ENCODE measurements at regions not wholly inside any gene's neighbourhood (a gene's known extent, or its start where the extent isn't known, plus 50 kb on each side); places are given as distances from the start of the nearest gene placed in this dataset.

DNA sequence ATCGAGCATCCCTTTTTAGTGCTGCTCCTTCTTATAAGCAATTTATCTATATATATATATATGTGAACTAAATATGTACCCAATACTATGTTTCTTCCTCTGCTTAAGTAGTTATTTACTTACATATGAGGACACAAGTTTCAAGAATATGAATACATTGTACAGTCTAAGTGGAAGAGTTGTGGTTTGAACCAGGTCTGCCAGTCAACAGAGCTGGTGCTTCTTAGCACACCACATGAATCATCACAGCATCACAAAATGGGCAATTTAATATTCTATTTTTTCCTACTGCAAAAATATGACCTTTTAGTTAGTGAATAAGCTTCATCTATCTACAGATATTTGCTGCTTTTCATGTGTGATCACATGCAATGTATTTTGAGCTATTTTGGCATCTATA lies 64.4 kb upstream of the SPAG16 start:
- ATAC-seq: peak; percentile 47
- TF ChIP-seq, protein P1, sequence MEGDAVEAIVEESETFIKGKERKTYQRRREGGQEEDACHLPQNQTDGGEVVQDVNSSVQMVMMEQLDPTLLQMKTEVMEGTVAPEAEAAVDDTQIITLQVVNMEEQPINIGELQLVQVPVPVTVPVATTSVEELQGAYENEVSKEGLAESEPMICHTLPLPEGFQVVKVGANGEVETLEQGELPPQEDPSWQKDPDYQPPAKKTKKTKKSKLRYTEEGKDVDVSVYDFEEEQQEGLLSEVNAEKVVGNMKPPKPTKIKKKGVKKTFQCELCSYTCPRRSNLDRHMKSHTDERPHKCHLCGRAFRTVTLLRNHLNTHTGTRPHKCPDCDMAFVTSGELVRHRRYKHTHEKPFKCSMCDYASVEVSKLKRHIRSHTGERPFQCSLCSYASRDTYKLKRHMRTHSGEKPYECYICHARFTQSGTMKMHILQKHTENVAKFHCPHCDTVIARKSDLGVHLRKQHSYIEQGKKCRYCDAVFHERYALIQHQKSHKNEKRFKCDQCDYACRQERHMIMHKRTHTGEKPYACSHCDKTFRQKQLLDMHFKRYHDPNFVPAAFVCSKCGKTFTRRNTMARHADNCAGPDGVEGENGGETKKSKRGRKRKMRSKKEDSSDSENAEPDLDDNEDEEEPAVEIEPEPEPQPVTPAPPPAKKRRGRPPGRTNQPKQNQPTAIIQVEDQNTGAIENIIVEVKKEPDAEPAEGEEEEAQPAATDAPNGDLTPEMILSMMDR (IDR thresholded peaks at IDR 0.05): no peak
- Mint-ChIP-seq H3K27me3 (no peaks in the 10 kb centered on the region), H3K4me1 (ENCODE audit: low read depth) (no peaks in the 10 kb centered on the region), H3K4me3 (no peak overlapping the region), H3K9me3 (no peaks in the 10 kb centered on the region), H3K27ac (no peak overlapping the region), H3K36me3 (ENCODE audit: low read depth) (no peaks in the 10 kb centered on the region)
- intact Hi-C loops (cut with micrococcal nuclease): no loop called here
- ChIA-PET POLR2A (no interaction called here), CTCF (no interaction called here)
- no peak for DNase-seq

- ChIA-PET POLR2A (no interaction called here), CTCF (interaction anchor here (2.1 kb wide), 1 partner anchor 11 kb away, joined by 4 read pairs; no protein-coding TSS in a partner anchor)
- TF ChIP-seq, protein P1 (IDR thresholded peaks at IDR 0.05): no peak
Measured at GRCh38 chr2:213220967-213221603, 63.2 kb upstream of the SPAG16 start.

DNA sequence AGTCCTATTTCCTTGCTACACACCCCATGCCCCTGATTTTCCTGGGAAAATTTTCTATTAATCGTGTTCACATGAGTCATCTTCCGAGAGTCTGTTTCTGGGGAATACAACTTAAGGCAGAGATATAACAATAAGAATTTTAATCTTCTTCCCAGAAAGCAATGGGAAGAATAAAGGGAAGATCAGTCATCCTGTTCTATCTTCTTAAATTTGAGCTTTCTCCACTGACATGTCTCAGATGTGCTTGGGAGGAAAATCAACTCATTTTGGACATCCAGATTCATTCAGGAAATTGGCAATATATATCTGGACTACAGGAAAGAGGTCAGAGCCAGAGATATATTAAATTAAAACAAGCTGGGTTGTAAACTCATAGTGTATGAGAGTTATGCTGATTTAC lies 62.3 kb upstream of the SPAG16 start:
- POLR2A ChIA-PET: no interaction called here
- Mint-ChIP-seq H3K27me3 (no peaks in the 10 kb centered on the region), H3K9me3 (no peaks in the 10 kb centered on the region), H3K4me3 (no peak overlapping the region), H3K4me1 (ENCODE audit: low read depth) (peaks cover 3% of the 10 kb centered on the region), H3K36me3 (ENCODE audit: low read depth) (no peaks in the 10 kb centered on the region), H3K27ac (no peak overlapping the region)
- intact Hi-C loops (cut with micrococcal nuclease): no loop called here
- CTCF ChIA-PET: interaction anchor here (2.1 kb wide), 1 partner anchor 12 kb away, joined by 4 read pairs; no protein-coding TSS in a partner anchor
- no peak for DNase-seq
- TF ChIP-seq, protein P1 (IDR thresholded peaks at IDR 0.05): no peak
- ATAC-seq: no peak

More at GRCh38 chr2:213220967-213221603, 63.2 kb upstream of the SPAG16 start:
- Mint-ChIP-seq H3K36me3 (ENCODE audit: low read depth) (no peaks in the 10 kb centered on the region), H3K9me3 (no peaks in the 10 kb centered on the region), H3K4me1 (ENCODE audit: low read depth) (peaks cover 3% of the 10 kb centered on the region), H3K27ac (no peak overlapping the region), H3K4me3 (no peak overlapping the region), H3K27me3 (no peaks in the 10 kb centered on the region)
- intact Hi-C loops (cut with micrococcal nuclease): no loop called here
- no peak for DNase-seq
- peak; percentile 34 for ATAC-seq

- ChIA-PET CTCF (no interaction called here), POLR2A (no interaction called here)
- intact Hi-C loops (cut with micrococcal nuclease): no loop called here
- TF ChIP-seq, protein P1 (IDR thresholded peaks at IDR 0.05): no peak
- DNase-seq: no peak
- no peak for ATAC-seq
- peaks cover 3% of the 10 kb centered on the region for H3K4me1 Mint-ChIP-seq (ENCODE audit: low read depth)
- H3K27me3 Mint-ChIP-seq: no peaks in the 10 kb centered on the region
- H3K4me3 Mint-ChIP-seq: no peak overlapping the region
- no peak overlapping the region for H3K27ac Mint-ChIP-seq
- no peaks in the 10 kb centered on the region for H3K9me3 Mint-ChIP-seq
- H3K36me3 Mint-ChIP-seq (ENCODE audit: low read depth): no peaks in the 10 kb centered on the region
Measured at GRCh38 chr2:213224366-213224765, 59.9 kb upstream of the SPAG16 start.

DNA sequence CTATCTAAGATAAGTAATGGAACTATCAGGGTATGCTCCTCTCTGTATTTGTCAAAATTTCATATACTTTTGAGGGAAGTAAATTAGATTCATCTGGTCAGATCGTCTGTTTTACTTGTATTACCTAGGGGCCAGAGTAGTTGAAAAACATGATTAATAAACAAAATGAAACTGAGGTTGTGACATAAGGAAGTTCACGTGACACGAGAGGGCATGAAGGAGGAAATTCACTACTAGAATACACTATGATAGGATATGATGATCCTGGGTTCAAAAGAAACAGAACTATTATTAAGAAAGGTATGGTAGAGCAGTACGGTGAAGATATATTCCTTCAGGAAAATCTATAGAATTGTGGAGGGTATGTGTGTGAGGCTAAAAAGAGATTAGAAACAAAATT lies 58.4 kb upstream of the SPAG16 start:
- ATAC-seq: no peak
- TF ChIP-seq, protein P1 (IDR thresholded peaks at IDR 0.05): no peak
- Mint-ChIP-seq H3K9me3 (no peaks in the 10 kb centered on the region), H3K4me3 (no peak overlapping the region), H3K27me3 (no peaks in the 10 kb centered on the region), H3K27ac (no peak overlapping the region), H3K36me3 (ENCODE audit: low read depth) (no peaks in the 10 kb centered on the region), H3K4me1 (ENCODE audit: low read depth) (peaks cover 3% of the 10 kb centered on the region)
- ChIA-PET POLR2A (no interaction called here), CTCF (no interaction called here)
- intact Hi-C loops (cut with micrococcal nuclease): no loop called here
- DNase-seq: no peak

Measured in activated CD8-positive, alpha-beta T cell treated with anti-CD3 and anti-CD28 coated beads for 36 hours (primary cell).